Epithelial cell of proximal tubule (primary cell): ENCODE measurements at regions not wholly inside any gene's neighbourhood (a gene's known extent, or its start where the extent isn't known, plus 50 kb on each side); places are given as distances from the start of the nearest gene placed in this dataset.

ENCODE experiments used
- DNase-seq: peaks from one replicate; pipeline ENCODE4 v3.0.0-alpha.2; 2011; ENCODE audit warnings: low read depth
- H3K4me3 ChIP-seq: 2 replicates; pipeline ENCODE4 v1.5.1; 2011; ENCODE audit warnings: low read depth, mild to moderate bottlenecking, low read length
- TF ChIP-seq, protein P1 (sequence below): conservative IDR thresholded peaks from 2 replicates; pipeline ENCODE4 v1.5.1; 2012; ENCODE audit warnings: low read depth, mild to moderate bottlenecking, low read length

- no peak overlapping the region for H3K4me3 ChIP-seq
- TF ChIP-seq, protein P1, sequence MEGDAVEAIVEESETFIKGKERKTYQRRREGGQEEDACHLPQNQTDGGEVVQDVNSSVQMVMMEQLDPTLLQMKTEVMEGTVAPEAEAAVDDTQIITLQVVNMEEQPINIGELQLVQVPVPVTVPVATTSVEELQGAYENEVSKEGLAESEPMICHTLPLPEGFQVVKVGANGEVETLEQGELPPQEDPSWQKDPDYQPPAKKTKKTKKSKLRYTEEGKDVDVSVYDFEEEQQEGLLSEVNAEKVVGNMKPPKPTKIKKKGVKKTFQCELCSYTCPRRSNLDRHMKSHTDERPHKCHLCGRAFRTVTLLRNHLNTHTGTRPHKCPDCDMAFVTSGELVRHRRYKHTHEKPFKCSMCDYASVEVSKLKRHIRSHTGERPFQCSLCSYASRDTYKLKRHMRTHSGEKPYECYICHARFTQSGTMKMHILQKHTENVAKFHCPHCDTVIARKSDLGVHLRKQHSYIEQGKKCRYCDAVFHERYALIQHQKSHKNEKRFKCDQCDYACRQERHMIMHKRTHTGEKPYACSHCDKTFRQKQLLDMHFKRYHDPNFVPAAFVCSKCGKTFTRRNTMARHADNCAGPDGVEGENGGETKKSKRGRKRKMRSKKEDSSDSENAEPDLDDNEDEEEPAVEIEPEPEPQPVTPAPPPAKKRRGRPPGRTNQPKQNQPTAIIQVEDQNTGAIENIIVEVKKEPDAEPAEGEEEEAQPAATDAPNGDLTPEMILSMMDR: no peak
- no peak for DNase-seq
These were observed 75.4 kb downstream of the CPN2 start for GRCh38 chr3:194275721-194276120.

- TF ChIP-seq, protein P1: no peak
- no peak overlapping the region for H3K4me3 ChIP-seq
- no peak for DNase-seq
These were observed 74.4 kb downstream of the CPN2 start for GRCh38 chr3:194276768-194277103.

GRCh38 chr3:194277104-194277785, 73.9 kb downstream of the CPN2 start:
- DNase-seq: no peak
- H3K4me3 ChIP-seq: no peak overlapping the region
- TF ChIP-seq, protein P1: no peak

GRCh38 chr3:194277786-194278130, 73.4 kb downstream of the CPN2 start:
- TF ChIP-seq, protein P1: no peak
- H3K4me3 ChIP-seq: no peak overlapping the region
- no peak for DNase-seq

- no peak overlapping the region for H3K4me3 ChIP-seq
- TF ChIP-seq, protein P1: no peak
- DNase-seq: no peak
These were observed 72.8 kb downstream of the CPN2 start for GRCh38 chr3:194278186-194278845.

GRCh38 chr3:194279101-194279500, 72.0 kb downstream of the CPN2 start:
- TF ChIP-seq, protein P1: no peak
- no peak overlapping the region for H3K4me3 ChIP-seq
- DNase-seq: no peak
